HG02973 (cell line): ENCODE measurements at regions not wholly inside any gene's neighbourhood (a gene's known extent, or its start where the extent isn't known, plus 50 kb on each side); places are given as distances from the start of the nearest gene placed in this dataset.

Source experiments
- ATAC-seq: cut with Tn5 transposase; IDR thresholded peaks from one replicate; pipeline ENCODE4 v1.9.1; 2021; ENCODE audit warnings: moderate library complexity; ENCODE audit not compliant: unreplicated experiment

DNA sequence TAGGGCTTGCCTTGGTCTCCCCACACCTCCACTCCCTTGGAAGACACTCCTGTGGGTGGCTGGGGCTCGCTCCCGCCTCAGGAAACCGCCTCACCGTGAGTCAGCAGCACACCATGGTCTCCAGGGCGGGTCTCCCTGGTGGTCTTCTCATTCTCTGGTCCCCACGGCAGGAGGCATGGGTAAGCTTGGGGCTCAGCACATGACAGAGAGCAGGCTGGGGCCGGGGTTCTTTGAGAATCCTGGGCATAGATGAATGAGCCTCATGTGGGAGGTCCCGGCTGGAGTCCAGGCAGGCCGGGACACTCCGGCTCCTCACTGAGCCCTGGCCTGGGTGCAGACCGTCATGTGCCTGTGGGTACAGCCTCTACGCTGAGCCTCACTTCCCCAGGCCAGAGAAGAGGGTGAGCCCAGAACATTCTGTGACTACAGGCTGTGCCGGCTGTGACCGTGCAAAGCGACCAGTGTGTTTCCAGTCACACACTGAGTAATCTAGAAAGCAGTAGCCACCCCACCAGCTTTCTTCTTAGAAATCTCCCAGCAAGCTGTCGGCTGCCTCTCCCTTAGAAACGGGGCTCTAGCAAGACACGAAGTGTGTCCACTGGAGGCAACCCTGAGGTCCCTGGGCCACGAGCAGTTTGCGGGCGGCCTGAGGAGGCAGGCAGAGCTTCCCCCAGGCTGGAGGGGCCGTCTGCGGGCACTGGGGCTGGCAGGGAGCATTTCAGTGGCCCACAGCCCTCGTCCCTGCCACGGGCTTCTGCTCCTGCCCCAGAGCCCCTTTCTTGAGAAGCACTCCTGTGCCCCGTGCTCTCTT, 93.1 kb downstream of the RHOB start:
- ATAC-seq, result no peak

DNA sequence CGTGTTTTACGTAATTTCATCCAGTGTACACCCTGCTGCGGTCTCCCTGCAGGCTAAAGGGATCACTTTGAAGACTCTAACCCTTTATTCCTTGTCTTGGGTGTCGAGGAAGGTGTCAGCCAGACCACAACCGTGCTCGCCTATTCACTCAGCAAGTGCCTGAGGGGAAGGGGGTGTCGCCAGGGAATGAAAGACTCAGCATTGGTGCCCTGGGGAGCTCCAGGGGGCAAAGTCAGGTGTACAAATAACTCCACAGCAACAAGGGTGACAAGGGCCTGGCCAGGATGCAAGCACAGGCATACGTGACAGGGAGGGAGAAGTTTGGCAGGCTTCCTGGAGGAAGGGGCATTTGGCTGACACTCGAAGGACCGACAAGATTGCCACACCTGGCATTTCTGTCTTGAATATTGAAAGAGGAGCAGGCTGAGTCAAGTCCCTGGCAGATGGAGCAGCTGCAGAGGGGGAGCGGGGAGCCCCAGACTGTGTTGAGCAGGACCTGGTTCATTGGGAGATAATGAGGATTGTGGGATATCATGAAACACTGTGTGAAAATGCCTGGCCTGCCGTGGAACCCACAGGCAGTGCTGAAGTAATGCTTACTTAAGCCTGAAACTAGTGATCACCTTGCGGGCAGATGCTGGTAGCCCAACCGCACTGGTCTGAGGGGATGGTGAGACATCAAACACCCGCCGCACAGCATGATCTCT, 93.9 kb downstream of the RHOB start:
- ATAC-seq, result no peak

DNA sequence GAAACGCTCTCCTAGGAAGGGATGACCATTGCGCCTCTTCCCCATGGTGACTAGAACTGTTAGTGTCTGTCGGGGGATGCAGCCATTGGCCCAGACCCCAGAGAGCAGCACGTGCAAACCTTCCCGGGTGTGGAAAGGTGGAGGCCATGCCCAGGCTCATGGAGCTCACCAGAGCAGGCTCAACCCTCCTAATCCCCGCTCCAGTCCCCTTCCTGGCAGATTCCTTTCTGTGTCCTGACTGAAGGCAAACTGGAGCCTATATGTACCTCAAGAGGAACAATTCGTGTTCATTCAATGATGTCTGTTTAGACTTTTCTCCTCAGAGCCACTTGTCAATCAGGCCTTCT, 94.4 kb downstream of the RHOB start:
- ATAC-seq, result no peak

DNA sequence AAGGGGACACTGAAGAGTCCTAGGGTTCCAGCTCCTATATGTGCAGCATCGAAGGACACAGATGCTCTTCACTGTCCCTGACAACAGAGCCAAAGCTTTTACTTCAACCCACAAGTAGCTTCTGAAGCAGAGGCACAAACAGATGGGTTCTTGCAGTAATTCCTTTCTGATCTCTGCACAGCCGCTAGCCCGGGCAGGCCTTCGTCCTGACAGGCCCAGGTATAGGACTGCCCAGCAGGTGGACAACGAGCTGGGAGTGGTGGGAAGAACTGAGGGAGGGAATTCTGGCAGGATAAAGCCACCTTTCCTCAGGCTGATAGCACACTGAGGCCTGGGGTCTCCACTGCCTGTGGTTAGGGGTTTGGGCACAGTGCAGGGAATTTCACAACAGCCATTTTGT, 94.8 kb downstream of the RHOB start:
- no peak for ATAC-seq

DNA sequence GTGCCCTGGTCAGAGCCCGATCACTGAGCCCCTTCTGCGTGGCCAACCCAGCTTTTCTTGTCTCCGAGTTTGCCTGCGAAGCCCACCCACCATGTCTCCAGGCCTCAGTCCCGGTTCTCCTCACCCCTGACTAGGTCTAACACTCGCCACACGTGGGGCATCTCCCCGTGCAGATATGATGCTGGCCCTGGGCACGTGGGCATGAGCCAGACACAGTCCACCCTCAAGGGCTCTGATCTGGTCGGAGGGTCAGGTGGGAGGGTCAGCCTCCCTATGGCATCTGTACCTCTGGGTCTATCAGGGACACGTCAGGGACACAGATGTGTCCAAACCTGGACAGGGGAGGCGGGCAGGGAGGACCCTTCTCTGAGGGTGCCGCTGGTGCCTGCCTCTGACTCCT, 95.4 kb downstream of the RHOB start:
- ATAC-seq, result no peak

DNA sequence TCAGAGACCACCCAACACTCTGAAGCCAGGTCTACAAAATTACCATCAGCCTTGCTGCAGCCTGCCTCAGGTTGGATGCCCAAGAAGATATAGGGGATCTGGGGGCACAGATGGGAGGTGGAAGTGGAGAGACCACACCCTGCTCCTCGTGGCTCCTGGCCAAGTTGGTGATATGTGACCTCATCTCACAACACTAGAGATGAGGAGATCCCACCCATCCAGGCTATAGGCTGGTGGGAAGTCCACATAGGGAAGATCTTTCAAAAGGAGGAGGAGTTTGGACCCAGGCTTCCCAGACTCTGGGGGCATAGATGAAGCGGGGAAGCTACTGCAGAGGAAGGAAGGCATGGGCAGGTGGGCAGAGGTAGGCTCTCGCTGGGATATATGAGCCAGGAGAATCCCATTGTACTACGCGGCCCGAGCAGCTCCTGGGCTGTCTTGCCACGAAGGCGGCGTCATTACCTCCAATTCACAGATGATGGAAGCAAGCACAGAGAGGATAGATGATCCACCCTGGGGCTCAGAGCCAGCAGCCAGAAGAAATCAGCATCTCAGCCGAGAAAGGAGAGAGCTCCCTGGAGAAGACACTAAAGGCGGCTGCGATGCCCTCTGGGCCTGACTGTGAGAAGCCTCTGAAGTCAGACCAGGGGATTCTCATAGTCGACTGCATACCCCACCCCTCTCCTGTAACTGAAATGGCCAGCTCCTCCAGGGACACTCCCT, 96.0 kb downstream of the RHOB start:
- no peak for ATAC-seq

DNA sequence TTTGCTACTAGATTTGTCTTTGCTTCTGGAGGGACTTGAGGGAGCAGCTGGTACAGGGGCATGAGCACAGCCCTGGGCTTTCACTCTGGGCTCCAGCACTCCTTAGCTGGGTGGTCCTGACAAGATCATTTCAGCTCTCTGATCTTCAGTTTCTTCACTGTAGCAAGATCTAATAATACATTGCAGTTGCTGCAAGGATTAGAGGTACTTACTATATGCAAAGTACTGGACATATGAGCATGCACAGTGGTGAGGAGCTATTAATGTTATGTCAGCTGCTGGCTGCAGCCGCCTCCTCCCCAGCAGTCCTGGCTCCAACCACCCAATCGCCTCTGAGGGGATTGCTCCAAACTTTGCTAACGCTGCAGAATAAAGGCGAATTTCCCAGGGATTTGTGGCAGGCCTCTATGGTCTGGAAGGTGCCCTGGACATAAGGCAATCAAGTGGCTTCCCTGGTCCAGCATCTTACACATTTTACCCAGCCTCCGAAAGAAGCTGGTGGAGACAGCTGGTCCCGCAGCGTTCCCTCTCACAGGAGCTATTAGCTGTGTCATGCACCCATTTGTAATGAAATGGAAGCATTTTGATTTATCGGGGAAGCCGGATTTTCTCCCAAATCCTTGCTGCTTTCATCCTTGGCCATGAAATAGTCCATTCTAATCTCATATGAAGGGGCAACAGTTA, 96.7 kb downstream of the RHOB start:
- no peak for ATAC-seq

DNA sequence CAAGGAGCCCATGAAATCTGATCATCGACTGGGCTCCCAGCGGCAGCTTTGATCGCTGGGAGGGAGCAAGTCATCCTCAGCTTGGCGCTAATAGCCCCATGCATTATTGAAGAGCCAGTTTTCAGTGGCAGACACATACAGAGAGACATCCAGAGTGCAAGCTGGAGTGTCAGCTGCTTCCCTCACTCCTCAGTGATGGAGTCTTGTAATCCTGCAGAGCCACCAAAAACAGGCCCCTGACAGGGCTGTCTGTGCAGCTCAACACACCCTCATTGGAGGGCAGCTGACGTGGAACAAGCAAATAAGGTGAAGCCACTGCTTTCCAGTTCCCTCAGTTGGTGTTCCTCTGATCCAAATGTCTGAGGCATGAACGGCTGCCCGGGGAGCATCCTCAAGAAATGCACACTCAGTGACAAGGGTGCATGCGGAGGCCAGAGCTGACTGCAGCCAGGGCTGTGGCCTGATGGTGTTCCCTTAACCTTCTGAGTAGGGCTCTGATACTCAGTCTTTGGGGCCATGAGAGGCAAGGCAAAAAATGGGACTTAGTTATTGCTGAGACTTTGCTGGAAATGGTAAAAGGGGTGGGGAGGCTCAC, 97.4 kb downstream of the RHOB start:
- ATAC-seq, result no peak

DNA sequence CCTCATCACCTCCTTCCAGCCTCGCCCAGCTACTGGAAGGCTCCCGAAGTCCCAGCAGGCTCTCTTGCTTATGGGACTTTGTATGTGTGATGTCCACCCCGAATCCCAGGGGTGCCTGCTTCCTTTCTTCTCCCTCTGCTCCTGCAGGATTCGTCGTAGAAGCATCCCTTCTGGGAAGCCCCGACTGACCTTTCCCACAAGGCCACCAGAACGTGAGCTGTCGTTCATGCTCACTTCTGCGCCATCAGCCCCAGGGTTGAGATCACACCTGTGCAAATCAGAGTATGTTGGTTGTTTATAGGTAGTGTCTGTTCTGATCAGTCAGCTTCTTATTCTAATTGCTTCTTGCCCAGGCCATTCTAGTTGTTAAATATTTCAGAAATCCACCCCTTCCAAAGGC, 101.8 kb downstream of the HS1BP3 start:
- no peak for ATAC-seq

DNA sequence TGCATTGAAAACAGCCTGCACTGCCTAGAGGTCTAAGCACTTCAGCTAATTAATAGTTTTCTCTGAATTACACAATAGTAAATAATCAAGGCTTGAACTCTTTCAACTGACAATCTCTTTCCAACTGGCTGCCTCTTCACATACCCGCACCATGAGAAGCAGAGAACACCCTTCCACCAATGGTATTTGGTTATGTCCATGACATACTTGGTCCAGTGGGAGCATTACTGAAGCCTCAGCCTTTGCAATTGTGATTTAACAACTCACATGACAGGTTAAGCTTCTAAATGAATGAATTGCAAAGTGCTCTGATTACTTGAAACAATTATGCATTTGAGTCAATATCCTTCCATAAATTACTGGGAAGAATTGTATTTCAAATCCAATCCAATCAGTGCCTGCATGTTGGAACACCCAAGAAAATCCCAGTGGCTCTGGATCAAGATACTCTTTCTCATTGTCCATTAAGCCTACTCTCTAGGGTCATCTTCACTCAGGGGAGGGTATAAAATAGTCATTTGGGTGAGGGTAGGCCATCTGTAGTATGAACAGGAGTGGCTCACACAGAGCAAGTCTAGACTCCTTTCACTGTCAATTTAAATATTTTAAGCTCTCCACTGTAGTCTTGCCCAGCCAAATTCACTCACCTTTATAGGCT, 101.1 kb downstream of the HS1BP3 start:
- ATAC-seq, result no peak

DNA sequence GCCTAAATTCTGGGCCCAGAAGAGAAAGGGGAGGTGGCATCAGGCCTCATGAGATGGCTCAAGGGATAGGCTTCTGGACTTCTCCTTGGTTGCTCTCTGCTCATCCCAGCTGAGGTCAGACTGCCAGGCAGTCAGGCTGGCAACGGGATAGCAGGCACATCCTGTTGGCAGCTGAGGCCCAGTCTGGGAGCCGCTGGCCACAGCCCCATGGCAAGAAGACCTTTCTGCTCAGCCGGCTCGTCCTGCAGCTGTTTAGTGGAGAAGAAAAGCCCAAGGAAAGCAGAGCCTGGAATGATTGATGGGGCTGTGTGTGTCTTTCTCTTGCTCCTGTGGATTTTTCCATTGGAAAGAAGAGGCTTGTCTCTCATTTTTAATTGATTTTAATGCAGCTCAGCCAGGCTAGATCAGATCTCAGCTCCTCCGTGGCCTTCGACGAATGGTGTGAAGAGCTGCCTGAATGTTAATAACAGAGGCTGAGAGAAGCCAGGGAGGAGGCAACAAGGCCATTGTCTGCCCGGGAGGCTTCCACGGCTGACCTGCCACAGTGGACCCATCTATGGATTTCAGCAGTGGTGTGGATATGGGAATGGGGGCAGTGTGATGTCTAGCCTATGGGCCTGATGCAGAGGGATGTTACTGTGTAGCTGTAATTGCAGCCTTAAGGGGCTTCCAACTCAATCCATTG, 99.5 kb downstream of the HS1BP3 start:
- ATAC-seq, result no peak

DNA sequence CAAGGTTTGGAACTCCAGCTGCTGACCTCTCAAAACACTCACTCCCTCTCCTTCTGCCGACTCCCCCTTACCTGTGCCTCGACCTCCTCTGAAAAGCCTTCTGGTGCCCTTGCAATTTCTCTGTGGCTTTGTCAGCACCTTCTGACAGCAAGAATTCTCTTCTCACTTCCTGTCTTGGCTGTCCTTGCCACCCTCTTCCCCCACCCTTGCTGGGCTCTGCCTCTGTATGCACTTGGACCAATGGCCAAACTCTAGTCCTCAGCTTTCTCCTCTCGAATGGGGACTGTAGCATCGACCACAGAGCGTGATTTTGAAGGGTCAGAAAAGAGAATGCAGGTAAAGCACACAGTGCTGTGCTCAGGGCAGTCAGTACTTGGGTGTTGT, 99.0 kb downstream of the HS1BP3 start:
- no peak for ATAC-seq

DNA sequence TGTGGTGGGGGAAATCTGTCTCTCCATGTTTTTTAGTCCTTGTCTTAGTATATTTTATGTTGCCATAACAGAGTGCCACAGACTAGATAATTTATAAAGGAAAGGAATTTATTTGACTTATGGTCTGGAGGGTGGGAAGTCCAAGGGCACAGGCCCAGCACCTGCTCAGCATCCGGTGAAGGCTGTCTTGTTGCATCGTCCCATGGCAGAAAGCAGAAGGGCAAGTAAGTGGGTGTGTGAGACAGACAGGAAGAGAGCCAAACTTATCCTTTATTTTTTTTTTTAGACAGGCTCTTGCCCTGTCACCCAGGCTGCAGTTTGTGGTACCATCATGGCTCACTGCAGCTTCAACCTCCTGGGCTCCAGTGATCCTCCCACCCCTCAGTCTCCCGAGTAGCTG, 98.1 kb downstream of the HS1BP3 start:
- ATAC-seq, result no peak

DNA sequence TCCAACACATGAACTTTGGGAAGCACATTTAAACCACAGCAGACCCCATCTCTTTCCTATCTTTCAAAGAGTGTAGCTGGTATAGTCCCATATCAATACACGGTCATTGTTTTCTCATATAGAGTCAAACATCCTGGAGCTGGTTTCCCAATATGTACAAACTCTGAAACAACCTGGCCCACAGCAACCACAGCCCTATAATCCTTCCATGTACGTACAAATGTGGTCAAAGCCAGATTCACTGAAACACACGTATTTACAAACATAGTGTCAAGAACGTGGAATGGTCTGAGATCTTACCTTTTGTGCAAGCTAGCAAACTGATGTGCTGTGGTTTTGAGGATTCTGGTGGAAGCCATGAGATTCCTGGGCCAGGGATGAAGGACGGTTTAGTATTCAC, 97.3 kb downstream of the HS1BP3 start:
- ATAC-seq, result no peak

DNA sequence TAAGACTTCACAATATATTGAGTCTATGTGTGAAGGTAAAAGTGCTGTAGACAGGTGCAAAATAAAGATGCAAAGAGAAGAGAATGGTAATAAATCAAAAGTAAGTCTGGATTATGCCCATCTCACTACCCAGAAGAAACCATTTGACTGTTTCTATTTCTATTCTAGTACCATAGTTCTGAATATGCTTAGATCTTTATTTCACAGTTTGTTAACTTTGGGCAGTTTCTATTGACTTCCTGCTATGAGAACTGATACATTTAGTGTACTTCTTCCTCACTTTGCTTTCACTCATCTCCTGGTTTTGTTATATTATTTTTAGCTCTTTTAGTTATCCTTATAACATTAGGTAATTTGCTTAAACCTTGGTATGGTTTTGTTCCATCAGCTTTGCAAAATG, 94.9 kb downstream of the HS1BP3 start:
- no peak for ATAC-seq

DNA sequence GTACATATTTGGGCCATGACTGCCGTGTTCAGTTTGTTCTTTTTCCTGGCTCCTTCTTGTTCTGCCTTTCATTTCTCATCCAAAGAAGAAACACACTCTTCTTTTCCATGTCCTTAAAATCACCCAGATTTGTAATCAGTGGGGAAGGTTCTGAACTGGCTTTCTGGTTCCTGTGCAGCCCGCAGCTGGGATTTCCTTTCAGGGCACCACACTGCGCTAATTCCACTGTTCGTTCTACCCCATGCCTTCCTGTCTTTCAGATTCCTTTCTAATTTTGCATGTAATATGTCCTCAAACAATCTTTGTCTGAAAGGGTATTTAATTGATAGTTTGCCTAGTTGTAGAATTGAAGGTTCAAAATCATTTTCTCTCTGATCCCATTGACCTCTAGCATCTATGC, 94.1 kb downstream of the HS1BP3 start:
- no peak for ATAC-seq

DNA sequence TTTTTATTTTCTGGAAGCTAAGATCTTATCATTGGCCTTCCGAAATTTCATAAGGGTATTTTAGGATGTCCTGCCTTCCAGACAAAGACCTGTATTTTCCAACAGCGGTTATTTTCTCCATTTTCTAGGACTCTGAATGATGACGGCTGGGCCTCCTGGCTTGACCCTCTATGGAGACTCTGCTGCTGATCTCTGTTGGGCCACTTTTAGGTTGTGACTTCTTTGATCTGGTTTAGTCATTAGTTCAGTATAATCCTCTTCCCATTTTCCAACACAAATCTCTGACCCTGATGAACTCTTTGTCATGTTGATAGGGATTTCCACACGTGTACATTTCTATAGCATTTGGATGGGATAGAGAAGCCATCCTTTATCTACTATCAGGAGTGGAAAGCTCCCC, 93.7 kb downstream of the HS1BP3 start:
- ATAC-seq, result no peak

DNA sequence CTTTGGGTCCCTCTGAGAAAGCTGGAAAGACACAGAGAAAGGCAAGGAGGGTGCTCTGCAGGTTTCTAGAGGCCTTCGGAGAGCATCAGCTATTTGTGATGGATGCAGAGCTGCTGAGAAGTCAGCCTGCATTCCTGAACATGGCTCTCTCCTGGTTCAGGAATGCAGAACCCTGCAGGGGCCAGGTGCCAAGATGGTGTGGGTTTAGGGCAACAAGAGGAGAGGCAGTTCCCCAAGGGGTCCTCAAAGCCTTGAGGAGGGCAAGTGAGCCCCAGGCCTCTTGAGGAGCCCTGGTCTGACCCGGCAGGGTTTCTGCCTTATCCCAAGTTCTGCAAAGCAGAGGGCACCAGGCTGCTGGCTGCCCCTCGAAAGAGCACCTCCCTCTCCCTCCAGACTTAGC, 93.3 kb downstream of the HS1BP3 start:
- ATAC-seq, result no peak

DNA sequence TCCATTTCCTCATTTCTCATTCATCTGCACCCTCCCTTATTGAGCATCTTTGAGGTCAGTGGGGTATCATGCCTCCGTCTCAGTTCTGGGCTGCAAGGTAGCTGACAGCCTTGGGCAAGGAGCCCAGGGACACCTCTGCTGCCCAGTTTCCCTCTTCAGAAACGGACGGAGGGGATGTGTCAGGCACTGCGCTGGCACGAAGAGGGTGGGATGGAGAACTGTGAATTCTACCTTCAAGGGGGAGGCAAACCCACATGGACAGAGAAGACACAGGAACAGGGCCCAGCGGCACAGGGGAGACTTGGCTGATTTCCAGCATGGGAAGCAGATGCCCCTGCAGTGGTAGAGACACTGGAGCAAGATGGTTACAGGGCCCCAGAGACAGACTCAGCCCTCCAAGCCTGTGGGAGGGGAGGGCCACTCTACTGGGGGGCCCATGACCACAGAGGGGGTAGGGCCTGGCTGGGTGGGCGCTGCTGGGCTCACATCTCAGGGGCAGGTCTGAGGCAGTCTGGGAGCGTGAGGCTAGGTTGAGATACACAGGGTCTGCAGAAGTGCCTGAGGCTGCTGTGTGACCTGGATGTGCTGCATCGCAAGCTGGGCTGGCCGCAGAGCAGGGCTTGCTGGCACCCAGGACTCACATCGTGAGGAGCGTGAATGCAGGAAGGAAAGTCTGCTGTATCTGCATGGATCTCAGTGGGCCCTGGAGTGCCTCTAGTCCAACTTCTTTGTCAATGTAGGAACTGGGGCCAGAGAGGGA, 92.3 kb downstream of the HS1BP3 start:
- ATAC-seq, result no peak
